PC-3 (cell line): ENCODE measurements at regions not wholly inside any gene's neighbourhood (a gene's known extent, or its start where the extent isn't known, plus 50 kb on each side); places are given as distances from the start of the nearest gene placed in this dataset.

Experiments
- ATAC-seq: fragments of 200-7000 bp; cut with Tn5 transposase; 2 replicates; pipeline ENCODE4 v1.9.1; 2020; ENCODE audit warnings: mild to moderate bottlenecking, moderate library complexity
- BruUV-seq: library from RNA; stranded (reverse); fragments of 400-500 nt; replicated peaks from 2 replicates; lab custom pipeline; 2021; lab: Mats Ljungman, UMichigan
- CTCF ChIA-PET: fragments of 300-600 bp; sonication (Branson Sonifier 250); formaldehyde crosslinking; loops from one replicate; lab custom pipeline; 2022; ENCODE audit warnings: antibody characterized with exemption; lab: Charles Lee
- POLR2A ChIA-PET: fragments of 300-600 bp; sonication (Branson Sonifier 250); formaldehyde crosslinking; loops from one replicate; lab custom pipeline; 2022; ENCODE audit warnings: antibody characterized with exemption; ENCODE audit not compliant: unreplicated experiment; lab: Charles Lee
- DNase-seq: peaks from one replicate; pipeline ENCODE4 v3.0.0-alpha.2; 2015
- H2AFZ ChIP-seq: fragments of 300-600 bp; sonication (generic); 2 replicates; pipeline ENCODE4 v1.6.0; 2016; ENCODE audit warnings: antibody characterized with exemption, low read length
- H3F3A ChIP-seq: fragments of 300-600 bp; sonication (generic); one replicate; pipeline ENCODE4 v1.6.0; 2017; ENCODE audit warnings: antibody characterized with exemption, low read length, control low read depth, mild to moderate bottlenecking; ENCODE audit not compliant: unreplicated experiment
- H3K27ac ChIP-seq: fragments of 300-600 bp; sonication (generic); 2 replicates; pipeline ENCODE4 v1.5.1; 2016; ENCODE audit warnings: mild to moderate bottlenecking, low read length
- H3K27me3 ChIP-seq: fragments of 300-600 bp; sonication (generic); 2 replicates; pipeline ENCODE4 v1.6.1; 2016; ENCODE audit warnings: low read length, mixed read lengths
- H3K36me3 ChIP-seq: fragments of 300-600 bp; sonication (generic); 2 replicates; pipeline ENCODE4 v1.6.1; 2016; ENCODE audit warnings: low read depth, mixed run types, low read length, mixed read lengths
- H3K4me1 ChIP-seq: fragments of 300-600 bp; sonication (generic); 2 replicates; pipeline ENCODE4 v1.5.1; 2016; ENCODE audit warnings: low read length; ENCODE audit not compliant: insufficient read depth
- H3K4me2 ChIP-seq: fragments of 300-600 bp; sonication (generic); 2 replicates; pipeline ENCODE4 v1.6.0; 2016; ENCODE audit warnings: low read length
- H3K4me3 ChIP-seq: fragments of 300-600 bp; sonication (generic); 2 replicates; pipeline ENCODE4 v1.5.1; 2016; ENCODE audit warnings: mild to moderate bottlenecking, low read length, mixed read lengths
- H3K79me2 ChIP-seq: fragments of 300-600 bp; sonication (generic); 2 replicates; pipeline ENCODE4 v1.6.1; 2017; ENCODE audit warnings: low read length, mixed read lengths
- H3K9ac ChIP-seq: fragments of 300-600 bp; sonication (generic); 2 replicates; pipeline ENCODE4 v1.6.0; 2016; ENCODE audit warnings: mild to moderate bottlenecking, low read length
- H3K9me2 ChIP-seq: fragments of 300-600 bp; sonication (generic); replicated peaks from 2 replicates; pipeline ENCODE4 v1.6.1; 2016; ENCODE audit warnings: mixed run types, low read length, mixed read lengths
- H3K9me3 ChIP-seq: fragments of 300-600 bp; sonication (generic); 2 replicates; pipeline ENCODE4 v1.6.1; 2016; ENCODE audit warnings: low read length, mixed read lengths
- H4K20me1 ChIP-seq: fragments of 300-600 bp; sonication (generic); 2 replicates; pipeline ENCODE4 v1.6.1; 2016; ENCODE audit warnings: low read length, mixed read lengths
- EZH2 ChIP-seq: fragments of 300-600 bp; sonication (generic); IDR thresholded peaks from one replicate; pipeline ENCODE4 v1.6.1; 2017; ENCODE audit warnings: antibody characterized with exemption, mild to moderate bottlenecking, low read length; ENCODE audit not compliant: unreplicated experiment
- EZH2phosphoT487 ChIP-seq: fragments of 300-600 bp; sonication (generic); IDR thresholded peaks from 2 replicates; pipeline ENCODE4 v1.6.1; 2018; ENCODE audit warnings: mild to moderate bottlenecking, antibody characterized with exemption, low read length, borderline replicate concordance
- intact Hi-C: fragments of 100-400 bp; cut with micrococcal nuclease; formaldehyde crosslinking; loops from 2 replicates; pipeline ENCODE4 v1.9.0; 2023
- TF ChIP-seq, protein P1 (sequence below): fragments of 300-600 bp; sonication (generic); conservative IDR thresholded peaks from 2 replicates; pipeline ENCODE4 v1.5.1; 2017; ENCODE audit warnings: antibody characterized with exemption, low read depth, mild to moderate bottlenecking, low read length

DNA sequence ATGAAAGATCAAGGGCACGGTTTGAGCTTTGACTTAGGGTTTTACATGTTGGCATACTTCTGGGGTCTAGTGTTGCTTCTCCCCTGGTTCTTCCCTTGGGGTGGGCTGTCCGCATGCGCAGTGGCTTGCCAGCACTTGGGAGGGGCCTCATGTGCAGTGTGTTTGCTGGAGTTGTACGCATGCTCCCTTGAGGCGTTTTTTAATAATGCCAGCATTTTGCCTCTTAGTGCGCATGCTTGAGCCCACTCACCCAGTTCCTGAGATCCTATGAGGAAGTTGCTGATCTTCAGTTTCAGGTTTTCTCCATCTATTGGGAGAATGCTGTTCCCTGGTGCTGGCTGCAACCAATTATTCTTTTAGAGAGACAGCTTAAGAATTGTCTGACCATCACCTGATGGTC lies 113.4 kb upstream of the GPR141 start:
- H3K9ac ChIP-seq: no peak overlapping the region
- no peaks in the 10 kb centered on the region for H3K9me2 ChIP-seq
- POLR2A ChIA-PET: no interaction called here
- TF ChIP-seq EZH2phosphoT487: no peak
- TF ChIP-seq, protein P1, sequence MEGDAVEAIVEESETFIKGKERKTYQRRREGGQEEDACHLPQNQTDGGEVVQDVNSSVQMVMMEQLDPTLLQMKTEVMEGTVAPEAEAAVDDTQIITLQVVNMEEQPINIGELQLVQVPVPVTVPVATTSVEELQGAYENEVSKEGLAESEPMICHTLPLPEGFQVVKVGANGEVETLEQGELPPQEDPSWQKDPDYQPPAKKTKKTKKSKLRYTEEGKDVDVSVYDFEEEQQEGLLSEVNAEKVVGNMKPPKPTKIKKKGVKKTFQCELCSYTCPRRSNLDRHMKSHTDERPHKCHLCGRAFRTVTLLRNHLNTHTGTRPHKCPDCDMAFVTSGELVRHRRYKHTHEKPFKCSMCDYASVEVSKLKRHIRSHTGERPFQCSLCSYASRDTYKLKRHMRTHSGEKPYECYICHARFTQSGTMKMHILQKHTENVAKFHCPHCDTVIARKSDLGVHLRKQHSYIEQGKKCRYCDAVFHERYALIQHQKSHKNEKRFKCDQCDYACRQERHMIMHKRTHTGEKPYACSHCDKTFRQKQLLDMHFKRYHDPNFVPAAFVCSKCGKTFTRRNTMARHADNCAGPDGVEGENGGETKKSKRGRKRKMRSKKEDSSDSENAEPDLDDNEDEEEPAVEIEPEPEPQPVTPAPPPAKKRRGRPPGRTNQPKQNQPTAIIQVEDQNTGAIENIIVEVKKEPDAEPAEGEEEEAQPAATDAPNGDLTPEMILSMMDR: no peak
- no peak for TF ChIP-seq EZH2
- H3K27me3 ChIP-seq: no peaks in the 10 kb centered on the region
- no peaks in the 10 kb centered on the region for H4K20me1 ChIP-seq
- H3K9me3 ChIP-seq: no peaks in the 10 kb centered on the region
- intact Hi-C loops: no loop called here
- H3K4me3 ChIP-seq: no peak overlapping the region
- H3K4me1 ChIP-seq: no peaks in the 10 kb centered on the region
- no peaks in the 10 kb centered on the region for H3K79me2 ChIP-seq
- H3K4me2 ChIP-seq: no peak overlapping the region
- ATAC-seq (no peak), DNase-seq (no peak)
- CTCF ChIA-PET: no interaction called here
- no TSS peak for BruUV-seq
- H3K36me3 ChIP-seq: no peaks in the 10 kb centered on the region
- no peak overlapping the region for H3K27ac ChIP-seq
- no peak overlapping the region for H2AFZ ChIP-seq
- H3F3A ChIP-seq: no peaks in the 10 kb centered on the region

DNA sequence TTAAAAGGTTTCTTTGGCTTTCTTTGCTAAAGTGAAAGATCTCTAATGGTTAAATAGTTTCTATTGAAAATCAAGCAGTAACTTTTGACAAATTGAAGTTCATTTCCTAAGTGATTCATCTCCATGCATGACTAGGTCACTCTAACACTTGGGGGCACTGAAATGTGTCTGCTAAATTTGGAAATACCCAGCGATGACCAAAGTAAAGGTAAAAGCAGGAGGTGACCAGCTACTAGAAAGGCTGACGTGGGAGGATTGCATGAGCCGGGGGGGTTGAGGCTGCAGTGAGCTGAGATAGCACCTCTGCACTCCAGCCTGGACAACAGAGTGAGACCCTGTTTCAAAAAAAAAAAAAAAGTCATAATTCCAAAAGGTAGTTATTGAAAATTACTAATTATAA lies 111.8 kb upstream of the GPR141 start:
- H3K36me3 ChIP-seq: no peaks in the 10 kb centered on the region
- no peaks in the 10 kb centered on the region for H3K79me2 ChIP-seq
- POLR2A ChIA-PET: no interaction called here
- no peak for TF ChIP-seq EZH2phosphoT487
- TF ChIP-seq, protein P1: no peak
- no peak for TF ChIP-seq EZH2
- intact Hi-C loops: no loop called here
- H3K27me3 ChIP-seq: no peaks in the 10 kb centered on the region
- H3K9ac ChIP-seq: no peak overlapping the region
- no peak for DNase-seq
- H3K27ac ChIP-seq: no peak overlapping the region
- H3K4me3 ChIP-seq: no peak overlapping the region
- H3K4me1 ChIP-seq: no peaks in the 10 kb centered on the region
- CTCF ChIA-PET: no interaction called here
- no peaks in the 10 kb centered on the region for H4K20me1 ChIP-seq
- no peaks in the 10 kb centered on the region for H3F3A ChIP-seq
- no peak overlapping the region for H3K4me2 ChIP-seq
- no peaks in the 10 kb centered on the region for H3K9me3 ChIP-seq
- H2AFZ ChIP-seq: no peak overlapping the region
- ATAC-seq: no peak
- no TSS peak for BruUV-seq
- H3K9me2 ChIP-seq: no peaks in the 10 kb centered on the region

DNA sequence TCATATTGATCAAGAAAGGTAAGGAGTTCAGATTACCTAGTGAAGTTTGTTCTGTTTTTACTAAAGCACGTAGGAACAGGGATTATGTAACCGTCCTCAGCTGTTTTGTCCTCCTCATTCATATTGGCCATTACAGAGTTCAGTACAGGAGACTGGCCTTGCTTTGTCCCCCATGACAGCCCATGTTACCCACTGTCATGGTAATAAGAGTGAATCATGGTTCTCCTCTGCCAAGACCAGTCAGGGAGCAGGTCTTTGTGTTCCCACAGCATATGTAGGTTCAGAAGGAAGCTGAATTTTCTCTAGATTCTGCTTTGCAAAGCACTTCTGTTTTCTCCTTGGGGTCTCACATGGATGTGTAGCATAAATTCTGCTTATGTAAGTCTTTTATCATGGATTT lies 106.2 kb upstream of the GPR141 start:
- H3F3A ChIP-seq: no peaks in the 10 kb centered on the region
- no TSS peak for BruUV-seq

More for the DNA sequence above, 106.2 kb upstream of the GPR141 start:
- H4K20me1 ChIP-seq: no peaks in the 10 kb centered on the region
- H3K79me2 ChIP-seq: no peaks in the 10 kb centered on the region
- no peak overlapping the region for H2AFZ ChIP-seq
- no peaks in the 10 kb centered on the region for H3K9me3 ChIP-seq
- intact Hi-C loops: no loop called here
- POLR2A ChIA-PET: no interaction called here
- H3K36me3 ChIP-seq: no peaks in the 10 kb centered on the region
- no peak for TF ChIP-seq EZH2
- TF ChIP-seq, protein P1: no peak
- no peak for TF ChIP-seq EZH2phosphoT487
- no peak for ATAC-seq
- no peaks in the 10 kb centered on the region for H3K4me1 ChIP-seq
- no peak overlapping the region for H3K27ac ChIP-seq
- DNase-seq: no peak
- H3K9ac ChIP-seq: no peak overlapping the region
- H3K4me3 ChIP-seq: no peak overlapping the region
- CTCF ChIA-PET: no interaction called here
- no peaks in the 10 kb centered on the region for H3K27me3 ChIP-seq
- no peaks in the 10 kb centered on the region for H3K9me2 ChIP-seq
- no peak overlapping the region for H3K4me2 ChIP-seq
